Loucy (cell line): ENCODE measurements at regions not wholly inside any gene's neighbourhood (a gene's known extent, or its start where the extent isn't known, plus 50 kb on each side); places are given as distances from the start of the nearest gene placed in this dataset.

Experiments
- H2AFZ ChIP-seq: fragments of 200-600 bp; sonication (generic); 2 replicates; pipeline ENCODE4 v1.6.0; 2016; ENCODE audit warnings: antibody characterized with exemption, mild to moderate bottlenecking, low read length, moderate library complexity
- H3F3A ChIP-seq: fragments of 200-600 bp; 2 replicates; pipeline ENCODE4 v1.6.0; 2016; ENCODE audit warnings: antibody characterized with exemption, low read depth, mild to moderate bottlenecking
- H3K27me3 ChIP-seq: fragments of 200-600 bp; sonication (generic); 2 replicates; pipeline ENCODE4 v1.6.1; 2014; ENCODE audit warnings: low read length, mild to moderate bottlenecking; ENCODE audit not compliant: insufficient read depth, poor library complexity, severe bottlenecking
- H3K36me3 ChIP-seq: fragments of 200-600 bp; sonication (generic); 2 replicates; pipeline ENCODE4 v1.6.1; 2016; ENCODE audit warnings: low read length; ENCODE audit not compliant: insufficient read depth
- H3K4me1 ChIP-seq: fragments of 200-600 bp; sonication (generic); 2 replicates; pipeline ENCODE4 v1.5.1; 2014; ENCODE audit warnings: low read length, mild to moderate bottlenecking; ENCODE audit not compliant: insufficient read depth, poor library complexity, severe bottlenecking
- H3K4me2 ChIP-seq: fragments of 200-600 bp; sonication (generic); 2 replicates; pipeline ENCODE4 v1.6.0; 2014; ENCODE audit warnings: antibody characterized with exemption, low read length, low read depth, mild to moderate bottlenecking; ENCODE audit not compliant: poor library complexity, severe bottlenecking
- H3K4me3 ChIP-seq: fragments of 200-600 bp; sonication (generic); 2 replicates; pipeline ENCODE4 v1.5.1; 2014; ENCODE audit warnings: low read length, mild to moderate bottlenecking, mixed read lengths; ENCODE audit not compliant: poor library complexity, severe bottlenecking
- H3K79me2 ChIP-seq: fragments of 200-600 bp; sonication (generic); 2 replicates; pipeline ENCODE4 v1.6.1; 2014; ENCODE audit warnings: low read length; ENCODE audit not compliant: insufficient read depth
- H3K9ac ChIP-seq: fragments of 200-600 bp; sonication (generic); 2 replicates; pipeline ENCODE4 v1.6.0; 2014; ENCODE audit warnings: mild to moderate bottlenecking, low read depth, low read length, moderate library complexity; ENCODE audit not compliant: poor library complexity, severe bottlenecking
- H3K9me2 ChIP-seq: fragments of 200-600 bp; sonication (generic); replicated peaks from 2 replicates; pipeline ENCODE4 v1.6.1; 2016; ENCODE audit warnings: low read depth, low read length, mixed read lengths
- H3K9me3 ChIP-seq: fragments of 200-600 bp; sonication (generic); 2 replicates; pipeline ENCODE4 v1.6.1; 2014; ENCODE audit warnings: mild to moderate bottlenecking, antibody characterized with exemption, low read length, low read depth; ENCODE audit not compliant: insufficient read depth
- H4K20me1 ChIP-seq: fragments of 200-600 bp; sonication (generic); 2 replicates; pipeline ENCODE4 v1.6.0; 2014; ENCODE audit warnings: antibody characterized with exemption, low read length, mild to moderate bottlenecking; ENCODE audit not compliant: insufficient read depth, poor library complexity, severe bottlenecking
- EZH2phosphoT487 ChIP-seq: fragments of 200-600 bp; IDR thresholded peaks from 2 replicates; pipeline ENCODE4 v1.6.1; 2018; ENCODE audit warnings: antibody characterized with exemption, mild to moderate bottlenecking, moderate library complexity, borderline replicate concordance
- TF ChIP-seq, protein P1 (sequence below): fragments of 200-600 bp; sonication (generic); conservative IDR thresholded peaks from 2 replicates; pipeline ENCODE4 v1.5.1; 2014; ENCODE audit warnings: mild to moderate bottlenecking, antibody characterized with exemption, low read length

DNA sequence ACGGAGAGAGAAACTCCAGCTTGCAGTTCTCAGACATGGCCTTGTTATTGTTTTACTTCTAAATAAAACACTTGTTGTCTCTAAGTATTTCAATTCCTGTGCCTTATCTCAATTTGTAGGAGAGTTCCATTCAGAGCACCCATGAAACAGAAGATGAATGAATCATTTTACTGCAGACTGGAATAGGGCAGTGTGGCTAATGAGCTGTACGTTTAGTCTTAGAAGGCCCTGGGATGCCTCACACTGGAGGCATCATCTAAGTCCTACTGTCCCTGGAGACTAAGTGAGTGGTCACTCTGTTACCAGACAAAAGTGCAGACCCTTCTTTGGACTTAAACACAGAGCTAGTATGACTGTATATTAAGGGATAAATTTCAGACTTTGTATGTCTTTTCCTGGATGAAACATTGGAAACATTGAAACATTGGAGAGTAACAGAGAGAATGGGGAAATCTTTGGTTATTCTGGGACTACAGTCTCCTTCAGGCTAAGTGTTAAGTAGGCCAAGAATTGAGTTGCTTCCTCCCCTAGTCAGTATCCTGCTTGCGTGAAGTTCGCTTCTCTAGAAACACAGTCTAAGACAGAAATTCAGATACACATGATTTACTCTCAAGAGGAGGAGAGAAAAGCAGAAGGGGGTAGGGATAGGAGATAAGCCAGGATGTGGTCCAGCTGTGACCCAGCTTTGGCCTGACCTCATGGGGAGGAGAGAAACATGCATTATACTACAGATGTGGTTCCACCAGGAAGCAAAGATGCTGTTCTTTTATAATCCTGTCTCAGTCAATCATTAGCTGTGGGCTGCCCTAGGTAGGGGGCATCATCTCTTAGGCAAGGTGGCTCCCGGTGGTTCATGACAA lies 167.4 kb upstream of the BMP2 start:
- no peak overlapping the region for H3K9ac ChIP-seq
- H3K9me2 ChIP-seq = no peaks in the 10 kb centered on the region
- H3K9me3 ChIP-seq = no peaks in the 10 kb centered on the region
- no peak for TF ChIP-seq EZH2phosphoT487
- TF ChIP-seq, protein P1, sequence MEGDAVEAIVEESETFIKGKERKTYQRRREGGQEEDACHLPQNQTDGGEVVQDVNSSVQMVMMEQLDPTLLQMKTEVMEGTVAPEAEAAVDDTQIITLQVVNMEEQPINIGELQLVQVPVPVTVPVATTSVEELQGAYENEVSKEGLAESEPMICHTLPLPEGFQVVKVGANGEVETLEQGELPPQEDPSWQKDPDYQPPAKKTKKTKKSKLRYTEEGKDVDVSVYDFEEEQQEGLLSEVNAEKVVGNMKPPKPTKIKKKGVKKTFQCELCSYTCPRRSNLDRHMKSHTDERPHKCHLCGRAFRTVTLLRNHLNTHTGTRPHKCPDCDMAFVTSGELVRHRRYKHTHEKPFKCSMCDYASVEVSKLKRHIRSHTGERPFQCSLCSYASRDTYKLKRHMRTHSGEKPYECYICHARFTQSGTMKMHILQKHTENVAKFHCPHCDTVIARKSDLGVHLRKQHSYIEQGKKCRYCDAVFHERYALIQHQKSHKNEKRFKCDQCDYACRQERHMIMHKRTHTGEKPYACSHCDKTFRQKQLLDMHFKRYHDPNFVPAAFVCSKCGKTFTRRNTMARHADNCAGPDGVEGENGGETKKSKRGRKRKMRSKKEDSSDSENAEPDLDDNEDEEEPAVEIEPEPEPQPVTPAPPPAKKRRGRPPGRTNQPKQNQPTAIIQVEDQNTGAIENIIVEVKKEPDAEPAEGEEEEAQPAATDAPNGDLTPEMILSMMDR = no peak
- H3F3A ChIP-seq = no peaks in the 10 kb centered on the region
- no peak overlapping the region for H3K4me3 ChIP-seq
- H2AFZ ChIP-seq = no peak overlapping the region
- no peak overlapping the region for H3K4me2 ChIP-seq
- no peaks in the 10 kb centered on the region for H3K79me2 ChIP-seq
- H3K27me3 ChIP-seq = no peaks in the 10 kb centered on the region
- no peaks in the 10 kb centered on the region for H4K20me1 ChIP-seq
- no peaks in the 10 kb centered on the region for H3K36me3 ChIP-seq
- H3K4me1 ChIP-seq = no peaks in the 10 kb centered on the region

DNA sequence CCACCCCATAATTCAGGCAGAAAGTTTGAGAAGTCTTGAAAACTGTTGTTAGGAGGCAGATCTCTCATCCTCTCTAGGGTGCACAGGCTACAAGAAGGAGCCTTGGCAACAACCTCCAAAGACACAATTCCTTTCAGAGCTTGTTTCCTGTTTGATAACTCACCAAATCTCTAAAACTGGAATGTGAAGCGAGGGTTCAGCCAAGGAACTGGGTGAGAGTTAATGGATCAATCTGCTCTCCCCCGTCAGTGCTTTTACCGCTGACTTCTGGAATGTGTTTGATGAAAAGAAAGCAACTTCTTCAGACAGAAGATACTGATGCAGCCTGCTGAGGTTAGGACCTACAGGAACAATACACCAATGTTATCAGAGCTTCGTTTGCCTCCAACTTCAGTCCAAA lies 171.8 kb upstream of the BMP2 start:
- Histone ChIP-seq H3K4me3 (no peak overlapping the region), H2AFZ (no peak overlapping the region), H3K4me1 (no peaks in the 10 kb centered on the region), H4K20me1 (no peaks in the 10 kb centered on the region), H3K79me2 (no peaks in the 10 kb centered on the region), H3K36me3 (no peaks in the 10 kb centered on the region), H3F3A (no peaks in the 10 kb centered on the region), H3K4me2 (no peak overlapping the region), H3K27me3 (no peaks in the 10 kb centered on the region), H3K9me2 (no peaks in the 10 kb centered on the region), H3K9me3 (no peaks in the 10 kb centered on the region), H3K9ac (no peak overlapping the region)
- TF ChIP-seq, protein P1 = no peak
- no peak for TF ChIP-seq EZH2phosphoT487

DNA sequence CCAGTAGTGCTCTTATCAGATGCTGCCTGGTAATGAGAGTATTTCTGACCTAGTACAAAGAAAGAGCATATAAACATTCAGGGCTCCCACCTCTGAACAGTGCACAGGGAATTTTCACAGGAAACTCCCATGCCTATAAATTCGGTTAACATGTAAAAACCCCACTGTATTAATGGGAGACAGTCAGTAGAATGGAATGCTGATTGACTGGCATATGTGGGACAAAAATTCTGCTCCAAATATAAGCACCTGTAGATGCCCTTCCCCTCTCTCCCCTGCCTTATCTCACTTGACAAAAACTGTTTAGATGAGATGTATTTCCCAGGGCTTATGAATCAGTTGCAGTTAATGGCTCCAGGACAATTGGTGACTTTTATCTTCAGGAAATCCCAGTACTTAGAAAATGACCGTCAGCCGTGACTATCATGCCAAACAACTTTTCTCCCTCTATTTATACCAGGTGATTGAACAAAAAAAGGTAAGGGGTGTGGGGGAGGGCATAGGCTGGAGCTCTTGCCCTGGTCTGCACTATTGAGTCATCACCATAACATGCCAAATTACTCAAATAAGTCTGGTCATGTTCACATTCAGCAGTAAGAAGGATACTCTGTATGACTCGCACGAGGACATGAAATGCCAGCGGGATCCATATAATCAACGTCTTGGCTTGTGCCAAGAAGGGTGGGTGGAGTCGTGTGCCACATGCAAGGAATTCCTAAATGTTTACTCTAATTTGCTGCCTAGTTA lies 176.4 kb upstream of the BMP2 start:
- Histone ChIP-seq H4K20me1 (no peaks in the 10 kb centered on the region), H3F3A (no peaks in the 10 kb centered on the region), H3K4me1 (no peaks in the 10 kb centered on the region), H2AFZ (no peak overlapping the region), H3K36me3 (no peaks in the 10 kb centered on the region), H3K9ac (no peak overlapping the region), H3K4me2 (no peak overlapping the region), H3K27me3 (no peaks in the 10 kb centered on the region), H3K9me2 (no peaks in the 10 kb centered on the region), H3K9me3 (no peaks in the 10 kb centered on the region), H3K79me2 (no peaks in the 10 kb centered on the region), H3K4me3 (no peak overlapping the region)
- TF ChIP-seq, protein P1 = no peak
- TF ChIP-seq EZH2phosphoT487 = no peak
